ENCODE measurements at regions not wholly inside any gene's neighbourhood (a gene's known extent, or its start where the extent isn't known, plus 50 kb on each side); places are given as distances from the start of the nearest gene placed in this dataset.

GRCh38 chr2:145235312-145235711, 715.4 kb upstream of the ZEB2 start:
- no peak for DNase-seq (ENCODE audit: low spot score)

GRCh38 chr2:145230546-145230945, 710.6 kb upstream of the ZEB2 start:
- DNase-seq (ENCODE audit: low spot score) = no peak

GRCh38 chr2:145228506-145228905, 708.6 kb upstream of the ZEB2 start:
- peak; percentile 94 for DNase-seq (ENCODE audit: low spot score)

- no peak for DNase-seq (ENCODE audit: low spot score)
Measured at GRCh38 chr2:145226901-145227300, 707.0 kb upstream of the ZEB2 start.

- no peak for DNase-seq (ENCODE audit: low spot score)
Measured at GRCh38 chr2:145221516-145221915, 701.6 kb upstream of the ZEB2 start.

- DNase-seq (ENCODE audit: low spot score) = no peak
Measured at GRCh38 chr2:145221032-145221431, 701.1 kb upstream of the ZEB2 start.

GRCh38 chr2:145220496-145220895, 700.6 kb upstream of the ZEB2 start:
- no peak for DNase-seq (ENCODE audit: low spot score)

- no peak for DNase-seq (ENCODE audit: low spot score)
Measured at GRCh38 chr2:145207884-145208283, 688.0 kb upstream of the ZEB2 start.

- no peak for DNase-seq (ENCODE audit: low spot score)
Measured at GRCh38 chr2:145206496-145207281, 686.8 kb upstream of the ZEB2 start.

GRCh38 chr2:145203891-145204290, 684.0 kb upstream of the ZEB2 start:
- DNase-seq (ENCODE audit: low spot score) = peak; percentile 79

- no peak for DNase-seq (ENCODE audit: low spot score)
Measured at GRCh38 chr2:145199827-145200706, 680.1 kb upstream of the ZEB2 start.

- no peak for DNase-seq (ENCODE audit: low spot score)
Measured at GRCh38 chr2:145199042-145199441, 679.1 kb upstream of the ZEB2 start.

- DNase-seq (ENCODE audit: low spot score) = no peak
Measured at GRCh38 chr2:145198555-145198954, 678.6 kb upstream of the ZEB2 start.

- peak; percentile 73 for DNase-seq (ENCODE audit: low spot score)
Measured at GRCh38 chr2:145197944-145198343, 678.0 kb upstream of the ZEB2 start.

- DNase-seq (ENCODE audit: low spot score) = no peak
Measured at GRCh38 chr2:145194673-145195072, 674.8 kb upstream of the ZEB2 start.

- DNase-seq (ENCODE audit: low spot score) = no peak
Measured at GRCh38 chr2:145190031-145190703, 670.2 kb upstream of the ZEB2 start.

GRCh38 chr2:145186303-145186702, 666.4 kb upstream of the ZEB2 start:
- no peak for DNase-seq (ENCODE audit: low spot score)

GRCh38 chr2:145185696-145186095, 665.8 kb upstream of the ZEB2 start:
- no peak for DNase-seq (ENCODE audit: low spot score)

- DNase-seq (ENCODE audit: low spot score) = no peak
Measured at GRCh38 chr2:145184741-145185651, 665.1 kb upstream of the ZEB2 start.

GRCh38 chr2:145169285-145169684, 649.4 kb upstream of the ZEB2 start:
- no peak for DNase-seq (ENCODE audit: low spot score)

GRCh38 chr2:145168091-145168490, 648.2 kb upstream of the ZEB2 start:
- no peak for DNase-seq (ENCODE audit: low spot score)

Measured in SK-N-DZ (cell line).